ENCODE measurements at regions not wholly inside any gene's neighbourhood (a gene's known extent, or its start where the extent isn't known, plus 50 kb on each side); places are given as distances from the start of the nearest gene placed in this dataset.

- Mint-ChIP-seq H3K27me3 (no peaks in the 10 kb centered on the region), H3K36me3 (ENCODE audit: low read depth) (no peaks in the 10 kb centered on the region), H3K27ac (no peak overlapping the region), H3K9me3 (peaks cover 5% of the 10 kb centered on the region), H3K4me1 (ENCODE audit: low read depth) (no peaks in the 10 kb centered on the region), H3K4me3 (no peak overlapping the region)
- DNase-seq (no peak), ATAC-seq (ENCODE audit: poor library complexity) (no peak)
- peaks cover 0 to 7% of the 10 kb centered on the region in 2 experiments for H3K9me3 ChIP-seq (ENCODE audit: control insufficient read depth in 1 of 2, insufficient read depth in 1 of 2, low read length in 2 of 2)
- H3K4me1 ChIP-seq (ENCODE audit: insufficient read depth, low read length): no peaks in the 10 kb centered on the region
- H3K27ac ChIP-seq (ENCODE audit: low read depth in 1 of 2, low read length in 2 of 2): no peak overlapping the region
- H3K4me3 ChIP-seq (ENCODE audit: low read length): no peak overlapping the region
- no peak for TF ChIP-seq CTCF (IDR thresholded peaks at IDR 0.05)
- H3K36me3 ChIP-seq (ENCODE audit: insufficient read depth, low read length): no peaks in the 10 kb centered on the region
- no peaks in the 10 kb centered on the region for H3K27me3 ChIP-seq (ENCODE audit: control insufficient read depth in 1 of 2, insufficient read depth in 2 of 2, low read length in 2 of 2)
- ChIA-PET POLR2A (no interaction called here), CTCF (no interaction called here)
- intact Hi-C loops (cut with DNase I, micrococcal nuclease): no loop called here
Observed at GRCh38 chr7:91674470-91674869, 206.0 kb downstream of the MTERF1 start.

GRCh38 chr7:91681718-91682117, 198.8 kb downstream of the MTERF1 start:
- ChIA-PET POLR2A (no interaction called here), CTCF (no interaction called here)
- peaks cover 15% of the 10 kb centered on the region for H3K9me3 Mint-ChIP-seq
- Histone ChIP-seq H3K4me3 (ENCODE audit: low read length) (no peak overlapping the region), H3K9me3 (ENCODE audit: control insufficient read depth in 1 of 2, insufficient read depth in 1 of 2, low read length in 2 of 2) (peaks cover 6 to 26% of the 10 kb centered on the region in 2 experiments), H3K27me3 (ENCODE audit: control insufficient read depth in 1 of 2, insufficient read depth in 2 of 2, low read length in 2 of 2) (no peaks in the 10 kb centered on the region), H3K27ac (ENCODE audit: low read depth in 1 of 2, low read length in 2 of 2) (no peak overlapping the region), H3K4me1 (ENCODE audit: insufficient read depth, low read length) (no peaks in the 10 kb centered on the region), H3K36me3 (ENCODE audit: insufficient read depth, low read length) (no peaks in the 10 kb centered on the region)
- no peaks in the 10 kb centered on the region for H3K4me1 Mint-ChIP-seq (ENCODE audit: low read depth)
- peaks cover 7% of the 10 kb centered on the region for H3K36me3 Mint-ChIP-seq (ENCODE audit: low read depth)
- intact Hi-C loops (cut with DNase I, micrococcal nuclease): no loop called here
- no peak overlapping the region for H3K27ac Mint-ChIP-seq
- ATAC-seq (ENCODE audit: poor library complexity) (no peak), DNase-seq (no peak)
- no peak overlapping the region for H3K4me3 Mint-ChIP-seq
- H3K27me3 Mint-ChIP-seq: no peaks in the 10 kb centered on the region
- no peak for TF ChIP-seq CTCF (IDR thresholded peaks at IDR 0.05)

GRCh38 chr7:91683823-91684222, 196.7 kb downstream of the MTERF1 start:
- peaks cover 6 to 26% of the 10 kb centered on the region in 2 experiments for H3K9me3 ChIP-seq (ENCODE audit: control insufficient read depth in 1 of 2, insufficient read depth in 1 of 2, low read length in 2 of 2)
- Mint-ChIP-seq H3K4me3 (no peak overlapping the region), H3K27ac (no peak overlapping the region), H3K9me3 (peaks cover 15% of the 10 kb centered on the region), H3K4me1 (ENCODE audit: low read depth) (no peaks in the 10 kb centered on the region), H3K36me3 (ENCODE audit: low read depth) (peaks cover 7% of the 10 kb centered on the region), H3K27me3 (no peaks in the 10 kb centered on the region)
- CTCF ChIA-PET: no interaction called here
- H3K27ac ChIP-seq (ENCODE audit: low read depth in 1 of 2, low read length in 2 of 2): no peak overlapping the region
- H3K4me1 ChIP-seq (ENCODE audit: insufficient read depth, low read length): no peaks in the 10 kb centered on the region
- DNase-seq (no peak), ATAC-seq (ENCODE audit: poor library complexity) (no peak)
- no peak for TF ChIP-seq CTCF (IDR thresholded peaks at IDR 0.05)
- no peaks in the 10 kb centered on the region for H3K36me3 ChIP-seq (ENCODE audit: insufficient read depth, low read length)
- no peaks in the 10 kb centered on the region for H3K27me3 ChIP-seq (ENCODE audit: control insufficient read depth in 1 of 2, insufficient read depth in 2 of 2, low read length in 2 of 2)
- POLR2A ChIA-PET: no interaction called here
- H3K4me3 ChIP-seq (ENCODE audit: low read length): no peak overlapping the region
- intact Hi-C loops (cut with DNase I, micrococcal nuclease): no loop called here

Measured in CD4-positive, alpha-beta T cell (primary cell).